HEK293 (cell line): ENCODE measurements at regions not wholly inside any gene's neighbourhood (a gene's known extent, or its start where the extent isn't known, plus 50 kb on each side); places are given as distances from the start of the nearest gene placed in this dataset.
"Not testable (repeated sequence)": the region's sequence is repeated elsewhere in the genome, so short reads cannot be mapped to it uniquely, and the experiment has no call there.

Source experiments
- ZNF184 ChIP-seq: fragments of 450-650 bp; IDR thresholded peaks from 2 replicates; pipeline ENCODE4 v1.5.1; 2018; ENCODE audit warnings: missing biosample characterization, mild to moderate bottlenecking, missing genetic modification characterization
- ZNF391 ChIP-seq: fragments of 450-650 bp; formaldehyde crosslinking; IDR thresholded peaks from 2 replicates; pipeline ENCODE4 v1.5.1; 2016; ENCODE audit warnings: low read depth, missing biosample characterization, missing genetic modification characterization, borderline replicate concordance
- ZNF433 ChIP-seq: fragments of 450-650 bp; formaldehyde crosslinking; IDR thresholded peaks from 2 replicates; pipeline ENCODE4 v1.5.1; 2016; ENCODE audit warnings: missing biosample characterization, missing genetic modification characterization, low read depth
- ZNF571 ChIP-seq: fragments of 450-650 bp; formaldehyde crosslinking; IDR thresholded peaks from 2 replicates; pipeline ENCODE4 v1.5.0; 2017; ENCODE audit warnings: missing biosample characterization, missing genetic modification characterization
- ZNF626 ChIP-seq: fragments of 450-650 bp; sonication (Bioruptor Pico); formaldehyde crosslinking; IDR thresholded peaks from 2 replicates; pipeline ENCODE4 v1.5.1; 2018; ENCODE audit warnings: missing biosample characterization, missing genetic modification characterization, inconsistent platforms
- TF ChIP-seq, protein P1 (sequence below): fragments of 450-650 bp; formaldehyde crosslinking; IDR thresholded peaks from 2 replicates; pipeline ENCODE4 v1.5.1; 2016; ENCODE audit warnings: missing biosample characterization, missing genetic modification characterization
- TF ChIP-seq, protein P2 (sequence below): fragments of 450-650 bp; formaldehyde crosslinking; IDR thresholded peaks from 2 replicates; pipeline ENCODE4 v1.5.1; 2016; ENCODE audit warnings: missing biosample characterization, missing genetic modification characterization
- TF ChIP-seq, protein P3 (sequence below): fragments of 450-650 bp; formaldehyde crosslinking; IDR thresholded peaks from 2 replicates; pipeline ENCODE4 v1.5.1; 2016; ENCODE audit warnings: missing biosample characterization, missing genetic modification characterization

DNA sequence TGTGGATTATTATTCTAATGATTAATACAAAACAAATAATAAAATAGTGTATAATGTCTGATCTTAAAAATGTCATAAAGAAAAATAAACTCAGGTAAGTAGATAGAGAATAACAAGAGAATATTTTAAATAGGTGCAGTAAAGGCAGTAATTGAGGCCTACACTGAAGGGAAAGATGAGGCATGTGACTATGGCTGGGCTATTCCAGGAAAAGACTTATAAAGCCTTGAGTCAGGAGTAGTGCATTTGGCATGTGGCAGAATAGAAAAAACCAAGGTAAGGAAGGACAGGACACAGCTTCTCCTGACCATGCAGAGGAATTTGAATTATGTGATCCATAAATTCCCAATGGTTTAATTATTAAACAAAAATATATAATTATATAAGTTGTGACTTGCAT, 215.6 kb upstream of the C1QTNF3 start:
- TF ChIP-seq, protein P1, sequence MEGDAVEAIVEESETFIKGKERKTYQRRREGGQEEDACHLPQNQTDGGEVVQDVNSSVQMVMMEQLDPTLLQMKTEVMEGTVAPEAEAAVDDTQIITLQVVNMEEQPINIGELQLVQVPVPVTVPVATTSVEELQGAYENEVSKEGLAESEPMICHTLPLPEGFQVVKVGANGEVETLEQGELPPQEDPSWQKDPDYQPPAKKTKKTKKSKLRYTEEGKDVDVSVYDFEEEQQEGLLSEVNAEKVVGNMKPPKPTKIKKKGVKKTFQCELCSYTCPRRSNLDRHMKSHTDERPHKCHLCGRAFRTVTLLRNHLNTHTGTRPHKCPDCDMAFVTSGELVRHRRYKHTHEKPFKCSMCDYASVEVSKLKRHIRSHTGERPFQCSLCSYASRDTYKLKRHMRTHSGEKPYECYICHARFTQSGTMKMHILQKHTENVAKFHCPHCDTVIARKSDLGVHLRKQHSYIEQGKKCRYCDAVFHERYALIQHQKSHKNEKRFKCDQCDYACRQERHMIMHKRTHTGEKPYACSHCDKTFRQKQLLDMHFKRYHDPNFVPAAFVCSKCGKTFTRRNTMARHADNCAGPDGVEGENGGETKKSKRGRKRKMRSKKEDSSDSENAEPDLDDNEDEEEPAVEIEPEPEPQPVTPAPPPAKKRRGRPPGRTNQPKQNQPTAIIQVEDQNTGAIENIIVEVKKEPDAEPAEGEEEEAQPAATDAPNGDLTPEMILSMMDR (tag by site-specific recombination) = not testable (repeated sequence)
- not testable (repeated sequence) for TF ChIP-seq ZNF571, ZNF391, ZNF433, ZNF184, ZNF626 (tag by site-specific recombination)
- TF ChIP-seq, protein P2, sequence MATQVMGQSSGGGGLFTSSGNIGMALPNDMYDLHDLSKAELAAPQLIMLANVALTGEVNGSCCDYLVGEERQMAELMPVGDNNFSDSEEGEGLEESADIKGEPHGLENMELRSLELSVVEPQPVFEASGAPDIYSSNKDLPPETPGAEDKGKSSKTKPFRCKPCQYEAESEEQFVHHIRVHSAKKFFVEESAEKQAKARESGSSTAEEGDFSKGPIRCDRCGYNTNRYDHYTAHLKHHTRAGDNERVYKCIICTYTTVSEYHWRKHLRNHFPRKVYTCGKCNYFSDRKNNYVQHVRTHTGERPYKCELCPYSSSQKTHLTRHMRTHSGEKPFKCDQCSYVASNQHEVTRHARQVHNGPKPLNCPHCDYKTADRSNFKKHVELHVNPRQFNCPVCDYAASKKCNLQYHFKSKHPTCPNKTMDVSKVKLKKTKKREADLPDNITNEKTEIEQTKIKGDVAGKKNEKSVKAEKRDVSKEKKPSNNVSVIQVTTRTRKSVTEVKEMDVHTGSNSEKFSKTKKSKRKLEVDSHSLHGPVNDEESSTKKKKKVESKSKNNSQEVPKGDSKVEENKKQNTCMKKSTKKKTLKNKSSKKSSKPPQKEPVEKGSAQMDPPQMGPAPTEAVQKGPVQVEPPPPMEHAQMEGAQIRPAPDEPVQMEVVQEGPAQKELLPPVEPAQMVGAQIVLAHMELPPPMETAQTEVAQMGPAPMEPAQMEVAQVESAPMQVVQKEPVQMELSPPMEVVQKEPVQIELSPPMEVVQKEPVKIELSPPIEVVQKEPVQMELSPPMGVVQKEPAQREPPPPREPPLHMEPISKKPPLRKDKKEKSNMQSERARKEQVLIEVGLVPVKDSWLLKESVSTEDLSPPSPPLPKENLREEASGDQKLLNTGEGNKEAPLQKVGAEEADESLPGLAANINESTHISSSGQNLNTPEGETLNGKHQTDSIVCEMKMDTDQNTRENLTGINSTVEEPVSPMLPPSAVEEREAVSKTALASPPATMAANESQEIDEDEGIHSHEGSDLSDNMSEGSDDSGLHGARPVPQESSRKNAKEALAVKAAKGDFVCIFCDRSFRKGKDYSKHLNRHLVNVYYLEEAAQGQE (tag by site-specific recombination) = not testable (repeated sequence)
- TF ChIP-seq, protein P3, sequence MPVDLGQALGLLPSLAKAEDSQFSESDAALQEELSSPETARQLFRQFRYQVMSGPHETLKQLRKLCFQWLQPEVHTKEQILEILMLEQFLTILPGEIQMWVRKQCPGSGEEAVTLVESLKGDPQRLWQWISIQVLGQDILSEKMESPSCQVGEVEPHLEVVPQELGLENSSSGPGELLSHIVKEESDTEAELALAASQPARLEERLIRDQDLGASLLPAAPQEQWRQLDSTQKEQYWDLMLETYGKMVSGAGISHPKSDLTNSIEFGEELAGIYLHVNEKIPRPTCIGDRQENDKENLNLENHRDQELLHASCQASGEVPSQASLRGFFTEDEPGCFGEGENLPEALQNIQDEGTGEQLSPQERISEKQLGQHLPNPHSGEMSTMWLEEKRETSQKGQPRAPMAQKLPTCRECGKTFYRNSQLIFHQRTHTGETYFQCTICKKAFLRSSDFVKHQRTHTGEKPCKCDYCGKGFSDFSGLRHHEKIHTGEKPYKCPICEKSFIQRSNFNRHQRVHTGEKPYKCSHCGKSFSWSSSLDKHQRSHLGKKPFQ (tag by site-specific recombination) = not testable (repeated sequence)
